ENCODE measurements at regions not wholly inside any gene's neighbourhood (a gene's known extent, or its start where the extent isn't known, plus 50 kb on each side); places are given as distances from the start of the nearest gene placed in this dataset.

DNA sequence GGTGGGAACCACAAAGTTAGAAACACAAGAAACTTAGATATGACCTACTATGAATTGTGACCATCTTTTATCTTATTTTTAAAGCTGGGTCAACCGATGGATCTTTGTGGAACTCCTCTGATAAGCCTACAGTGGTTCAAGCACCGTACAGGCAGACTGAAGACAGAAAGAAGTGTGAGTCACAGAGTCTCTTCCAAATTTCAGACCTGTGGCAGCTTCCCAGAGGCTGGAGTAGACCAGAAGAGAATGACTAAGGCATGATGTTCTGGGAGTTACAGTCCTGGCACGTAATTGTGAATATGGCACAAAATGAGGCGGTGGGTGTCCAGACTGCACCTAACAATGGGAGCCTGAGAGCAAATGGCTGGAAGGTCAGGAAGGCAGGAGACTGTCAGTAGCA is 70.0 kb downstream of the LMO4 start:
- TF ChIP-seq CTCF (conservative IDR thresholded peaks at IDR 0.05), result no peak
- H3K27ac ChIP-seq, result peak overlapping the region; percentile 64

- no peak for TF ChIP-seq CTCF (conservative IDR thresholded peaks at IDR 0.05)
- peak overlapping the region; percentile 64 for H3K27ac ChIP-seq
These were observed 70.6 kb downstream of the LMO4 start for GRCh38 chr1:87399264-87399663.

GRCh38 chr1:87399701-87400100 is 71.0 kb downstream of the LMO4 start:
- no peak for TF ChIP-seq CTCF (conservative IDR thresholded peaks at IDR 0.05)
- peak overlapping the region; percentile 64 for H3K27ac ChIP-seq

- no peak overlapping the region for H3K27ac ChIP-seq
- TF ChIP-seq CTCF (conservative IDR thresholded peaks at IDR 0.05), result no peak
These were observed 72.1 kb downstream of the LMO4 start for GRCh38 chr1:87400813-87401212.

GRCh38 chr1:87402241-87403002 is 73.7 kb downstream of the LMO4 start:
- H3K27ac ChIP-seq, result no peak overlapping the region
- TF ChIP-seq CTCF (conservative IDR thresholded peaks at IDR 0.05), result no peak

GRCh38 chr1:87403061-87403820 is 74.6 kb downstream of the LMO4 start:
- no peak for TF ChIP-seq CTCF (conservative IDR thresholded peaks at IDR 0.05)
- no peak overlapping the region for H3K27ac ChIP-seq

DNA sequence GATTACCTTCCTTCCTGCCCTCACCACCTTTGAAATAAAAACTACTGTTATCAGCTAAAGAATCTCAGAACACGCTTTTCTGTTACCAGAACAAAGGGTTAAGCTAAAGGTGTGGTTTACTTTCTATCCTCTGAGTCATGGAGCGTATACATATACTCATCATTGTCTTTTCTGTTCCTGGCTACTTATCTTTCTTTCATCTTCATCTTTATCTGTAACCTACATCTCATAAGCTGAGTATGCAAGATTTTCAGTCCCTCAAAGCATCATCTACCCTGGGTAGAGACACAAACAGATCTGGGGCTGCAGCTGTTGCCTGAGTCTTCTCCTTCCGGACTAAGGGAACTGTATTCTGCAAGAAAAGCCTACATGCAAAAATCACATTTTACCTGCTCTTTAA is 75.6 kb downstream of the LMO4 start:
- H3K27ac ChIP-seq, result no peak overlapping the region
- no peak for TF ChIP-seq CTCF (conservative IDR thresholded peaks at IDR 0.05)
